CD4-positive, alpha-beta T cell (primary cell): ENCODE measurements at regions not wholly inside any gene's neighbourhood (a gene's known extent, or its start where the extent isn't known, plus 50 kb on each side); places are given as distances from the start of the nearest gene placed in this dataset.

ENCODE experiments used
- ATAC-seq: fragments of 200-7000 bp; cut with Tn5 transposase; one replicate; pipeline ENCODE4 v1.10.0; 2022; ENCODE audit warnings: mild to moderate bottlenecking; ENCODE audit not compliant: poor library complexity
- CTCF ChIA-PET: fragments of 350-600 bp; sonication (Branson Sonifier 250); formaldehyde crosslinking; loops from one replicate; lab custom pipeline; 2021; ENCODE audit warnings: antibody characterized with exemption, inconsistent platforms; lab: Charles Lee
- POLR2A ChIA-PET: fragments of 350-600 bp; sonication (Branson Sonifier 250); formaldehyde crosslinking; loops from one replicate; lab custom pipeline; 2021; ENCODE audit warnings: antibody characterized with exemption, inconsistent platforms; lab: Charles Lee
- DNase-seq, 14 experiments: peaks; one replicate each; pipeline ENCODE4 v3.0.0-alpha.2; 2013 to 2020; ENCODE audit warnings: mixed read lengths in 2 of 14
- H3K27ac ChIP-seq, 2 donors: one replicate each; pipeline versions ENCODE4 v1.5.1 to v1.7.0; 2013; ENCODE audit warnings: low read length in 2 of 2, low read depth in 1 of 2, mild to moderate bottlenecking in 1 of 2
- H3K27me3 ChIP-seq, 2 experiments: 1 replicate in 1 of 2; 2 replicates in 1 of 2; pipeline versions ENCODE4 v1.6.1 to v1.7.0; 2013; ENCODE audit warnings: low read length in 2 of 2, control low read depth in 1 of 2, mild to moderate bottlenecking in 1 of 2, moderate library complexity in 1 of 2; ENCODE audit not compliant: insufficient read depth in 2 of 2, control insufficient read depth in 1 of 2
- H3K36me3 ChIP-seq: one replicate; pipeline ENCODE4 v1.6.1; 2013; ENCODE audit warnings: low read length, control low read depth; ENCODE audit not compliant: insufficient read depth
- H3K4me1 ChIP-seq: one replicate; pipeline ENCODE4 v1.6.1; 2013; ENCODE audit warnings: low read length, control low read depth; ENCODE audit not compliant: insufficient read depth
- H3K4me3 ChIP-seq: one replicate; pipeline ENCODE4 v1.5.1; 2013; ENCODE audit warnings: mild to moderate bottlenecking, low read length, moderate library complexity
- H3K9me3 ChIP-seq, 2 experiments: 1 replicate in 1 of 2; 2 replicates in 1 of 2; pipeline versions ENCODE4 v1.6.1 to v1.7.0; 2013; ENCODE audit warnings: low read length in 2 of 2, mild to moderate bottlenecking in 2 of 2, control low read depth in 1 of 2, moderate library complexity in 1 of 2; ENCODE audit not compliant: control insufficient read depth in 1 of 2, insufficient read depth in 1 of 2
- H3K27ac Mint-ChIP-seq: one replicate; pipeline ENCODE4 v1.8.0; 2020; ENCODE audit warnings: mixed read lengths
- H3K27me3 Mint-ChIP-seq: one replicate; pipeline ENCODE4 v1.8.0; 2021; ENCODE audit warnings: mixed read lengths
- H3K36me3 Mint-ChIP-seq: one replicate; pipeline ENCODE4 v1.8.0; 2021; ENCODE audit warnings: low read depth, mixed read lengths
- H3K4me1 Mint-ChIP-seq: one replicate; pipeline ENCODE4 v1.8.0; 2021; ENCODE audit warnings: low read depth, mixed read lengths
- H3K4me3 Mint-ChIP-seq: one replicate; pipeline ENCODE4 v1.8.0; 2020; ENCODE audit warnings: mild to moderate bottlenecking, mixed read lengths
- H3K9me3 Mint-ChIP-seq: one replicate; pipeline ENCODE4 v1.8.0; 2020; ENCODE audit warnings: mixed read lengths
- CTCF ChIP-seq: fragments of 200-600 bp; IDR thresholded peaks from one replicate; pipeline ENCODE4 v1.8.0; 2022; ENCODE audit warnings: antibody characterized with exemption, mild to moderate bottlenecking
- intact Hi-C, 2 experiments: fragments of 100-400 bp; cut with DNase I in 1 of 2; cut with micrococcal nuclease in 1 of 2; formaldehyde crosslinking; loops; one replicate each; pipeline versions ENCODE4 v1.15.1 to v1.9.0; 2023 to 2025; cut with DNase I, micrococcal nuclease

- POLR2A ChIA-PET = no interaction called here
- DNase-seq (no peak), ATAC-seq (no peak)
- no peaks in the 10 kb centered on the region for H3K36me3 Mint-ChIP-seq
- H3K4me3 Mint-ChIP-seq = no peak overlapping the region
- CTCF ChIA-PET = no interaction called here
- no peaks in the 10 kb centered on the region for H3K4me1 Mint-ChIP-seq
- TF ChIP-seq CTCF = no peak
- H3K27me3 ChIP-seq = peaks cover 0 to 2% of the 10 kb centered on the region in 2 experiments
- H3K27ac Mint-ChIP-seq = no peak overlapping the region
- H3K36me3 ChIP-seq = no peaks in the 10 kb centered on the region
- peaks cover 21% of the 10 kb centered on the region for H3K27me3 Mint-ChIP-seq
- H3K4me3 ChIP-seq = no peak overlapping the region
- intact Hi-C loops = no loop called here
- peaks cover 3% of the 10 kb centered on the region for H3K9me3 Mint-ChIP-seq
- H3K9me3 ChIP-seq = peaks cover 0 to 18% of the 10 kb centered on the region in 2 experiments
- no peaks in the 10 kb centered on the region for H3K4me1 ChIP-seq
- H3K27ac ChIP-seq = no peak overlapping the region
Measured at GRCh38 chr22:27195094-27195493, 537.7 kb downstream of the MIAT start.

GRCh38 chr22:27195494-27195893 is 538.1 kb downstream of the MIAT start:
- H3K27me3 ChIP-seq = peaks cover 0 to 3% of the 10 kb centered on the region in 2 experiments
- peaks cover 0 to 18% of the 10 kb centered on the region in 2 experiments for H3K9me3 ChIP-seq
- H3K4me3 ChIP-seq = no peak overlapping the region
- intact Hi-C loops = no loop called here
- Mint-ChIP-seq H3K4me3 (no peak overlapping the region), H3K27me3 (peaks cover 21% of the 10 kb centered on the region), H3K36me3 (no peaks in the 10 kb centered on the region), H3K9me3 (peaks cover 3% of the 10 kb centered on the region), H3K4me1 (no peaks in the 10 kb centered on the region), H3K27ac (no peak overlapping the region)
- ChIA-PET CTCF (no interaction called here), POLR2A (no interaction called here)
- DNase-seq = no peak
- ATAC-seq = no peak
- TF ChIP-seq CTCF = no peak
- H3K4me1 ChIP-seq = no peaks in the 10 kb centered on the region
- no peaks in the 10 kb centered on the region for H3K36me3 ChIP-seq
- H3K27ac ChIP-seq = no peak overlapping the region

DNA sequence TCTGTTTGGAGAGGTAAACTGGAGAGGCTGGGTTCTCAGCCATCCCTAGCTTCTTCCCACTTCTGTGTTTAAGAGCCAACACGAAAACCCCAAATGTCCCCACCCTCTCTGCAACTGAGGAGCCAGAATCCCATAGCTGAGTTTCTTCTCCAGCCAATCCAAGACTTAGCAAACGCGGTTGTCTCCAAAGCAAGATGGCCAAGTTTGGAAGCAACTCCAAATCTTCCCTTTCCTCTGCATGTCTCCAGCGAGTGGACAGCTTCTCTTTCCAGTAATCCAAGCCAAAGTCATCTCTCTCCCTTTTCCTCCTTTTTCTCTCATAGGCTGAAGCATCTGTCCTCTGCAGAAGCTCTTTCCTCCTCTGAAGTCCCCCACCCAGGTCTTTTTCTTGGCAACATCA is 539.2 kb downstream of the MIAT start:
- intact Hi-C loops = no loop called here
- H3K27ac Mint-ChIP-seq = no peak overlapping the region
- H3K36me3 Mint-ChIP-seq = no peaks in the 10 kb centered on the region
- H3K36me3 ChIP-seq = no peaks in the 10 kb centered on the region
- no peak overlapping the region for H3K4me3 ChIP-seq
- no peak for TF ChIP-seq CTCF
- H3K4me1 ChIP-seq = no peaks in the 10 kb centered on the region
- peaks cover 0 to 18% of the 10 kb centered on the region in 2 experiments for H3K9me3 ChIP-seq
- H3K9me3 Mint-ChIP-seq = peaks cover 2% of the 10 kb centered on the region
- DNase-seq (no peak), ATAC-seq (no peak)
- peaks cover 0 to 4% of the 10 kb centered on the region in 2 experiments for H3K27me3 ChIP-seq
- H3K27ac ChIP-seq = no peak overlapping the region
- CTCF ChIA-PET = no interaction called here
- POLR2A ChIA-PET = no interaction called here
- peaks cover 24% of the 10 kb centered on the region for H3K27me3 Mint-ChIP-seq
- H3K4me3 Mint-ChIP-seq = no peak overlapping the region
- no peaks in the 10 kb centered on the region for H3K4me1 Mint-ChIP-seq
